Fibroblast of lung (primary cell): ENCODE measurements at regions not wholly inside any gene's neighbourhood (a gene's known extent, or its start where the extent isn't known, plus 50 kb on each side); places are given as distances from the start of the nearest gene placed in this dataset.
A peak's percentile ranks its signal among the peaks of the same experiment; 100 is the strongest.

Experiments
- DNase-seq, 2 donors: peaks; one replicate each; pipeline versions ENCODE4 v3.0.0 to v3.0.0-alpha.2; 2010; ENCODE audit warnings: low read depth in 2 of 2
- H2AFZ ChIP-seq: 2 replicates; pipeline ENCODE4 v1.5.1; 2012; ENCODE audit warnings: low read length, control low read depth, inconsistent platforms
- H3K27ac ChIP-seq: 2 replicates; pipeline ENCODE4 v1.5.1; 2011; ENCODE audit warnings: low read length, control low read depth; ENCODE audit not compliant: insufficient read depth
- H3K27me3 ChIP-seq: 2 replicates; pipeline ENCODE4 v1.5.1; 2011; ENCODE audit warnings: mild to moderate bottlenecking, low read length; ENCODE audit not compliant: control insufficient read depth, insufficient read depth
- H3K36me3 ChIP-seq: 2 replicates; pipeline ENCODE4 v1.5.1; 2011; ENCODE audit warnings: low read length; ENCODE audit not compliant: control insufficient read depth, insufficient read depth
- H3K4me1 ChIP-seq: 2 replicates; pipeline ENCODE4 v1.5.1; 2011; ENCODE audit warnings: low read length; ENCODE audit not compliant: control insufficient read depth, insufficient read depth; ENCODE audit errors: extremely low read depth
- H3K4me2 ChIP-seq: 2 replicates; pipeline ENCODE4 v1.5.1; 2011; ENCODE audit warnings: low read length, control low read depth; ENCODE audit not compliant: insufficient read depth; ENCODE audit errors: extremely low read depth
- H3K4me3 ChIP-seq, 4 experiments: fragments of 200-600 bp in 1 of 4; sonication (generic) in 1 of 4; replicated peaks in 1 of 4; 2 replicates each; pipeline ENCODE4 v1.5.1; 2011 to 2016; ENCODE audit warnings: low read length in 4 of 4, low read depth in 3 of 4, mild to moderate bottlenecking in 3 of 4, control low read depth in 2 of 4, inconsistent platforms in 1 of 4, mixed read lengths in 1 of 4; ENCODE audit not compliant: insufficient read depth in 1 of 4; ENCODE audit errors: control extremely low read depth in 1 of 4
- H3K79me2 ChIP-seq: 2 replicates; pipeline ENCODE4 v1.5.1; 2012; ENCODE audit warnings: mild to moderate bottlenecking, low read length, inconsistent platforms; ENCODE audit not compliant: control insufficient read depth, insufficient read depth
- H3K9ac ChIP-seq: 2 replicates; pipeline ENCODE4 v1.5.1; 2011; ENCODE audit warnings: mild to moderate bottlenecking, low read length, control low read depth; ENCODE audit not compliant: insufficient read depth
- H3K9me3 ChIP-seq: 2 replicates; pipeline ENCODE4 v1.5.1; 2012; ENCODE audit warnings: low read depth, low read length; ENCODE audit not compliant: control insufficient read depth, insufficient read depth
- H4K20me1 ChIP-seq: 2 replicates; pipeline ENCODE4 v1.5.1; 2011; ENCODE audit warnings: low read length; ENCODE audit not compliant: control insufficient read depth, insufficient read depth; ENCODE audit errors: extremely low read depth
- CTCF ChIP-seq, 2 donors: IDR thresholded peaks in 1 of 2; conservative IDR thresholded peaks in 1 of 2; 1 replicate in 1 of 2; 2 replicates in 1 of 2; pipeline ENCODE4 v1.5.1; 2011 to 2012; ENCODE audit warnings: low read length in 2 of 2, control low read depth in 1 of 2, inconsistent platforms in 1 of 2, low read depth in 1 of 2, mild to moderate bottlenecking in 1 of 2
- EZH2 ChIP-seq: IDR thresholded peaks from 2 replicates; pipeline ENCODE4 v1.5.1; 2012; ENCODE audit warnings: low read length, control low read depth, mild to moderate bottlenecking; ENCODE audit errors: missing control alignments

GRCh38 chr11:80136991-80137390 is 696.2 kb upstream of the TENM4 start:
- no peak overlapping the region for H3K4me2 ChIP-seq
- no peaks in the 10 kb centered on the region for H3K79me2 ChIP-seq
- no peak overlapping the region for H3K27ac ChIP-seq
- TF ChIP-seq CTCF (conservative IDR thresholded peaks at IDR 0.05 in 1 of 2, IDR thresholded peaks at IDR 0.05 in 1 of 2; ENCODE audit: low read depth in 1 of 2, low read length in 2 of 2) (no peak), EZH2 (no peak)
- H3K36me3 ChIP-seq: no peaks in the 10 kb centered on the region
- no peak overlapping the region for H3K9ac ChIP-seq
- H3K4me1 ChIP-seq: no peaks in the 10 kb centered on the region
- H4K20me1 ChIP-seq: no peaks in the 10 kb centered on the region
- H3K27me3 ChIP-seq: no peaks in the 10 kb centered on the region
- H3K9me3 ChIP-seq: no peaks in the 10 kb centered on the region
- peak in 1 of 2 donors; percentile 78 for DNase-seq
- H3K4me3 ChIP-seq: no peak overlapping the region
- H2AFZ ChIP-seq: no peak overlapping the region

DNA sequence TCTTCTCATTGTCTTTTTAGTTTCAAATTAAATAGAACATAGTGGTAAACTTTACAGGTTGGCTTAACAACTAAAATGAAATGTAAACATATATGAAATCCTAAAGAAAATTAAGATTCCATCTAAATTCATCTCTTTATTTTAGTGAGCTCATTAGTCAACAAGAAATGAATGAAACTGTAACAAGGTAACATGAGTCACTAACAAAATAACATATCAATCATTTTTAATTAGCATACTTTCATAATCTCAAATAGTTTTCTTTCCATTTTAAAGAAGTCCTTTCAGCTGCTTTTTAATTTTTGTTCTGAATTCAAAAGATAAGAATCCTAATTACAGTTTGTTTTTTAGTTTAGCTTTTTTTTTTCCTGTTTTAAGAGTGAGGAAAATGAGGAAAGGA is 688.6 kb upstream of the TENM4 start:
- Histone ChIP-seq H3K4me2 (no peak overlapping the region), H3K27me3 (no peaks in the 10 kb centered on the region), H2AFZ (no peak overlapping the region), H3K27ac (no peak overlapping the region), H3K4me3 (no peak overlapping the region), H3K36me3 (no peaks in the 10 kb centered on the region), H3K4me1 (no peaks in the 10 kb centered on the region), H4K20me1 (no peaks in the 10 kb centered on the region), H3K9me3 (no peaks in the 10 kb centered on the region), H3K9ac (no peak overlapping the region), H3K79me2 (no peaks in the 10 kb centered on the region)
- TF ChIP-seq EZH2 (no peak), CTCF (conservative IDR thresholded peaks at IDR 0.05 in 1 of 2, IDR thresholded peaks at IDR 0.05 in 1 of 2; ENCODE audit: low read depth in 1 of 2, low read length in 2 of 2) (no peak)
- no peak for DNase-seq

GRCh38 chr11:80122211-80122610 is 681.4 kb upstream of the TENM4 start:
- Histone ChIP-seq H3K27me3 (no peaks in the 10 kb centered on the region), H3K36me3 (no peaks in the 10 kb centered on the region), H3K4me2 (no peak overlapping the region), H3K79me2 (no peaks in the 10 kb centered on the region), H4K20me1 (no peaks in the 10 kb centered on the region), H3K4me1 (no peaks in the 10 kb centered on the region), H3K9me3 (no peaks in the 10 kb centered on the region), H2AFZ (no peak overlapping the region), H3K27ac (no peak overlapping the region), H3K9ac (no peak overlapping the region), H3K4me3 (no peak overlapping the region)
- no peak for TF ChIP-seq EZH2
- TF ChIP-seq CTCF (conservative IDR thresholded peaks at IDR 0.05 in 1 of 2, IDR thresholded peaks at IDR 0.05 in 1 of 2; ENCODE audit: low read depth in 1 of 2, low read length in 2 of 2): no peak
- DNase-seq: peak in 1 of 2 donors; percentile 9
